GM23338 (cell line): ENCODE measurements at regions not wholly inside any gene's neighbourhood (a gene's known extent, or its start where the extent isn't known, plus 50 kb on each side); places are given as distances from the start of the nearest gene placed in this dataset.

Source experiments
- ATAC-seq: fragments of 200-7000 bp; cut with Tn5 transposase; 3 replicates; pipeline ENCODE4 v1.9.1; 2020
- DNase-seq: peaks from one replicate; pipeline ENCODE4 v3.0.0-alpha.2; 2015; ENCODE audit warnings: low spot score
- H2AFZ ChIP-seq: fragments of 200-600 bp; sonication (generic); 2 replicates; pipeline ENCODE4 v1.8.0; 2016; ENCODE audit warnings: antibody characterized with exemption, mild to moderate bottlenecking, moderate library complexity
- H3F3A ChIP-seq: fragments of 200-600 bp; sonication (generic); replicated peaks from 2 replicates; pipeline ENCODE4 v1.8.0; 2017; ENCODE audit warnings: antibody characterized with exemption, mixed run types, low read depth
- H3K27ac ChIP-seq: fragments of 200-600 bp; sonication (generic); 2 replicates; pipeline ENCODE4 v1.6.1; 2016; ENCODE audit warnings: low read depth
- H3K27me3 ChIP-seq: fragments of 200-600 bp; sonication (generic); 2 replicates; pipeline ENCODE4 v1.8.0; 2016; ENCODE audit warnings: mild to moderate bottlenecking, mixed run types, moderate library complexity; ENCODE audit not compliant: insufficient read depth
- H3K36me3 ChIP-seq: fragments of 200-600 bp; sonication (generic); 2 replicates; pipeline ENCODE4 v1.8.0; 2016; ENCODE audit warnings: mild to moderate bottlenecking; ENCODE audit not compliant: insufficient read depth
- H3K4me1 ChIP-seq: fragments of 200-600 bp; sonication (generic); 2 replicates; pipeline ENCODE4 v1.8.0; 2016; ENCODE audit warnings: mild to moderate bottlenecking, moderate library complexity; ENCODE audit not compliant: insufficient read depth
- H3K4me2 ChIP-seq: fragments of 200-600 bp; sonication (generic); 2 replicates; pipeline ENCODE4 v1.7.1; 2017; ENCODE audit warnings: mixed run types
- H3K4me3 ChIP-seq: fragments of 200-600 bp; sonication (generic); 2 replicates; pipeline ENCODE4 v1.6.1; 2016; ENCODE audit warnings: mixed run types
- H3K79me2 ChIP-seq: fragments of 200-600 bp; sonication (generic); replicated peaks from 2 replicates; pipeline ENCODE4 v1.8.0; 2017; ENCODE audit warnings: mild to moderate bottlenecking; ENCODE audit not compliant: insufficient read depth
- H3K9me2 ChIP-seq: fragments of 200-600 bp; sonication (generic); 2 replicates; pipeline ENCODE4 v1.8.0; 2017; ENCODE audit not compliant: insufficient read depth
- H4K20me1 ChIP-seq: fragments of 200-600 bp; sonication (generic); replicated peaks from 2 replicates; pipeline ENCODE4 v1.8.0; 2017; ENCODE audit warnings: mild to moderate bottlenecking; ENCODE audit not compliant: insufficient read depth
- H3K27ac Mint-ChIP-seq: 2 replicates; pipeline ENCODE4 v1.8.0; 2020; ENCODE audit warnings: inconsistent platforms, mild to moderate bottlenecking, moderate library complexity, mixed read lengths
- H3K27me3 Mint-ChIP-seq: 3 replicates; pipeline ENCODE4 v1.8.0; 2022; ENCODE audit warnings: low read depth, mild to moderate bottlenecking, moderate library complexity, mixed read lengths, inconsistent platforms; ENCODE audit not compliant: insufficient read depth, poor library complexity
- H3K36me3 Mint-ChIP-seq: 3 replicates; pipeline ENCODE4 v1.8.0; 2021; ENCODE audit warnings: low read depth, mild to moderate bottlenecking, inconsistent platforms, moderate library complexity, mixed read lengths
- H3K4me1 Mint-ChIP-seq: 3 replicates; pipeline ENCODE4 v1.8.0; 2020; ENCODE audit warnings: mild to moderate bottlenecking, inconsistent platforms, mixed read lengths
- H3K4me3 Mint-ChIP-seq: 3 replicates; pipeline ENCODE4 v1.8.0; 2021; ENCODE audit warnings: moderate library complexity, mild to moderate bottlenecking, inconsistent platforms, mixed read lengths
- H3K9me3 Mint-ChIP-seq: 3 replicates; pipeline ENCODE4 v1.8.0; 2020; ENCODE audit warnings: moderate library complexity, mild to moderate bottlenecking, inconsistent platforms, mixed read lengths
- CREB1 ChIP-seq: fragments of 250-450 bp; sonication (Bioruptor Pico); IDR thresholded peaks from 2 replicates; pipeline ENCODE4 v1.5.0; 2020; ENCODE audit warnings: low read depth, mild to moderate bottlenecking, moderate library complexity
- CTCF ChIP-seq, 2 experiments: fragments of 200-600 bp in 1 of 2; sonication (generic) in 1 of 2; conservative IDR thresholded peaks; 2 replicates each; pipeline versions ENCODE4 v1.5.1 to v1.6.1; 2016 to 2017; ENCODE audit warnings: antibody characterized with exemption in 2 of 2, low read depth in 2 of 2, mild to moderate bottlenecking in 2 of 2, moderate library complexity in 1 of 2
- EZH2 ChIP-seq: fragments of 200-600 bp; sonication (generic); IDR thresholded peaks from one replicate; pipeline ENCODE4 v1.8.0; 2017; ENCODE audit warnings: antibody characterized with exemption, mild to moderate bottlenecking, low read depth; ENCODE audit not compliant: unreplicated experiment
- EZH2phosphoT487 ChIP-seq: fragments of 200-600 bp; sonication (generic); IDR thresholded peaks from one replicate; pipeline ENCODE4 v1.8.1; 2018; ENCODE audit warnings: antibody characterized with exemption; ENCODE audit not compliant: unreplicated experiment
- JUNB ChIP-seq: IDR thresholded peaks from one replicate; pipeline ENCODE4 v1.6.1; 2016; ENCODE audit warnings: antibody characterized with exemption; ENCODE audit not compliant: unreplicated experiment
- NANOG ChIP-seq: IDR thresholded peaks from 2 replicates; pipeline ENCODE4 v1.6.1; 2016; ENCODE audit warnings: antibody characterized with exemption, borderline replicate concordance
- POLR2AphosphoS5 ChIP-seq: IDR thresholded peaks from 2 replicates; pipeline ENCODE4 v1.6.1; 2016; ENCODE audit warnings: antibody characterized with exemption, low read depth
- REST ChIP-seq: IDR thresholded peaks from one replicate; pipeline ENCODE4 v1.6.1; 2018; ENCODE audit warnings: antibody characterized with exemption; ENCODE audit not compliant: unreplicated experiment
- STAT1 ChIP-seq: IDR thresholded peaks from one replicate; pipeline ENCODE4 v1.6.1; 2016; ENCODE audit warnings: antibody characterized with exemption; ENCODE audit not compliant: unreplicated experiment
- ZNF114 ChIP-seq: fragments of 250-450 bp; sonication (Bioruptor Pico); IDR thresholded peaks from 2 replicates; pipeline ENCODE4 v1.5.0; 2020; ENCODE audit warnings: mild to moderate bottlenecking, moderate library complexity
- ZNF331 ChIP-seq: fragments of 250-450 bp; sonication (Bioruptor Pico); IDR thresholded peaks from 2 replicates; pipeline ENCODE4 v1.5.0; 2020; ENCODE audit warnings: low read depth, mild to moderate bottlenecking, moderate library complexity
- TF ChIP-seq, protein P1 (sequence below): fragments of 250-450 bp; sonication (Bioruptor Pico); IDR thresholded peaks from 2 replicates; pipeline ENCODE4 v1.5.0; 2020; ENCODE audit warnings: mild to moderate bottlenecking, moderate library complexity

GRCh38 chr2:223324402-223324801, 272.4 kb downstream of the KCNE4 start:
- Histone ChIP-seq H3K27ac (no peak overlapping the region), H3K4me2 (no peak overlapping the region), H4K20me1 (no peaks in the 10 kb centered on the region), H3K4me1 (no peaks in the 10 kb centered on the region), H3F3A (no peaks in the 10 kb centered on the region), H3K36me3 (no peaks in the 10 kb centered on the region), H3K9me2 (0 out of 2 replicates have a peak, but pooled peaks cover 5% of the 10 kb centered on the region), H3K4me3 (no peak overlapping the region), H2AFZ (no peak overlapping the region), H3K79me2 (no peaks in the 10 kb centered on the region), H3K27me3 (no peaks in the 10 kb centered on the region)
- H3K27ac Mint-ChIP-seq, result no peak overlapping the region
- no peaks in the 10 kb centered on the region; the same call in 1 of the 3 replicates for H3K9me3 Mint-ChIP-seq
- H3K4me3 Mint-ChIP-seq, result no peak overlapping the region
- H3K4me1 Mint-ChIP-seq, result no peaks in the 10 kb centered on the region
- no peak for DNase-seq
- peaks cover 2% of the 10 kb centered on the region for H3K27me3 Mint-ChIP-seq
- no peaks in the 10 kb centered on the region for H3K36me3 Mint-ChIP-seq
- no peak for ATAC-seq
- TF ChIP-seq POLR2AphosphoS5 (no peak), CREB1 (no peak), EZH2phosphoT487 (no peak), ZNF331 (CRISPR knock-in tag) (no peak), NANOG (no peak)

DNA sequence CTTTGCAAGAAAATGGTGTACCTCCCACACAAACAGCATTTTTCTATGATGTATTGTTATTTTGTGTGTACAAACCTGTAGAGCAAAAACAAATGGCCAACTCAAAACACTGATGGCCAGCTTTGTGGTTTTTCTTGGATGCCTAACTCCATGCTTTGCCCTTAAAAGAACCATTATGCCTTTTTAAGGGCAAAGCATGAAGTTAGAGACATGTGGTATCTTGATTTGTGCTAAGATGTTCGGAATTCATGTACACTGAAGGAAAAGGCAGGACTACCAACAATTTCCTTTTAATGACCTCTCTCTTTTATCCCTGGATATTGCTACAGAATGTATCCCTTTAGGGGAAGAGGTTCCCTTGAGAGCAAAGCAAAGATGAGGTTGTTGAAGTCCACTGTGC, 273.6 kb downstream of the SCG2 start:
- Mint-ChIP-seq H3K4me1 (no peaks in the 10 kb centered on the region), H3K27me3 (peaks cover 2% of the 10 kb centered on the region)
- H3K27ac ChIP-seq, result no peak overlapping the region
- TF ChIP-seq CREB1 (no peak), EZH2phosphoT487 (no peak), CTCF (conservative IDR thresholded peaks at IDR 0.05; ENCODE audit: low read depth in 2 of 2) (no peak), POLR2AphosphoS5 (no peak), REST (no peak), JUNB (no peak), EZH2 (no peak), ZNF114 (CRISPR knock-in tag) (no peak), STAT1 (no peak)
- TF ChIP-seq, protein P1, sequence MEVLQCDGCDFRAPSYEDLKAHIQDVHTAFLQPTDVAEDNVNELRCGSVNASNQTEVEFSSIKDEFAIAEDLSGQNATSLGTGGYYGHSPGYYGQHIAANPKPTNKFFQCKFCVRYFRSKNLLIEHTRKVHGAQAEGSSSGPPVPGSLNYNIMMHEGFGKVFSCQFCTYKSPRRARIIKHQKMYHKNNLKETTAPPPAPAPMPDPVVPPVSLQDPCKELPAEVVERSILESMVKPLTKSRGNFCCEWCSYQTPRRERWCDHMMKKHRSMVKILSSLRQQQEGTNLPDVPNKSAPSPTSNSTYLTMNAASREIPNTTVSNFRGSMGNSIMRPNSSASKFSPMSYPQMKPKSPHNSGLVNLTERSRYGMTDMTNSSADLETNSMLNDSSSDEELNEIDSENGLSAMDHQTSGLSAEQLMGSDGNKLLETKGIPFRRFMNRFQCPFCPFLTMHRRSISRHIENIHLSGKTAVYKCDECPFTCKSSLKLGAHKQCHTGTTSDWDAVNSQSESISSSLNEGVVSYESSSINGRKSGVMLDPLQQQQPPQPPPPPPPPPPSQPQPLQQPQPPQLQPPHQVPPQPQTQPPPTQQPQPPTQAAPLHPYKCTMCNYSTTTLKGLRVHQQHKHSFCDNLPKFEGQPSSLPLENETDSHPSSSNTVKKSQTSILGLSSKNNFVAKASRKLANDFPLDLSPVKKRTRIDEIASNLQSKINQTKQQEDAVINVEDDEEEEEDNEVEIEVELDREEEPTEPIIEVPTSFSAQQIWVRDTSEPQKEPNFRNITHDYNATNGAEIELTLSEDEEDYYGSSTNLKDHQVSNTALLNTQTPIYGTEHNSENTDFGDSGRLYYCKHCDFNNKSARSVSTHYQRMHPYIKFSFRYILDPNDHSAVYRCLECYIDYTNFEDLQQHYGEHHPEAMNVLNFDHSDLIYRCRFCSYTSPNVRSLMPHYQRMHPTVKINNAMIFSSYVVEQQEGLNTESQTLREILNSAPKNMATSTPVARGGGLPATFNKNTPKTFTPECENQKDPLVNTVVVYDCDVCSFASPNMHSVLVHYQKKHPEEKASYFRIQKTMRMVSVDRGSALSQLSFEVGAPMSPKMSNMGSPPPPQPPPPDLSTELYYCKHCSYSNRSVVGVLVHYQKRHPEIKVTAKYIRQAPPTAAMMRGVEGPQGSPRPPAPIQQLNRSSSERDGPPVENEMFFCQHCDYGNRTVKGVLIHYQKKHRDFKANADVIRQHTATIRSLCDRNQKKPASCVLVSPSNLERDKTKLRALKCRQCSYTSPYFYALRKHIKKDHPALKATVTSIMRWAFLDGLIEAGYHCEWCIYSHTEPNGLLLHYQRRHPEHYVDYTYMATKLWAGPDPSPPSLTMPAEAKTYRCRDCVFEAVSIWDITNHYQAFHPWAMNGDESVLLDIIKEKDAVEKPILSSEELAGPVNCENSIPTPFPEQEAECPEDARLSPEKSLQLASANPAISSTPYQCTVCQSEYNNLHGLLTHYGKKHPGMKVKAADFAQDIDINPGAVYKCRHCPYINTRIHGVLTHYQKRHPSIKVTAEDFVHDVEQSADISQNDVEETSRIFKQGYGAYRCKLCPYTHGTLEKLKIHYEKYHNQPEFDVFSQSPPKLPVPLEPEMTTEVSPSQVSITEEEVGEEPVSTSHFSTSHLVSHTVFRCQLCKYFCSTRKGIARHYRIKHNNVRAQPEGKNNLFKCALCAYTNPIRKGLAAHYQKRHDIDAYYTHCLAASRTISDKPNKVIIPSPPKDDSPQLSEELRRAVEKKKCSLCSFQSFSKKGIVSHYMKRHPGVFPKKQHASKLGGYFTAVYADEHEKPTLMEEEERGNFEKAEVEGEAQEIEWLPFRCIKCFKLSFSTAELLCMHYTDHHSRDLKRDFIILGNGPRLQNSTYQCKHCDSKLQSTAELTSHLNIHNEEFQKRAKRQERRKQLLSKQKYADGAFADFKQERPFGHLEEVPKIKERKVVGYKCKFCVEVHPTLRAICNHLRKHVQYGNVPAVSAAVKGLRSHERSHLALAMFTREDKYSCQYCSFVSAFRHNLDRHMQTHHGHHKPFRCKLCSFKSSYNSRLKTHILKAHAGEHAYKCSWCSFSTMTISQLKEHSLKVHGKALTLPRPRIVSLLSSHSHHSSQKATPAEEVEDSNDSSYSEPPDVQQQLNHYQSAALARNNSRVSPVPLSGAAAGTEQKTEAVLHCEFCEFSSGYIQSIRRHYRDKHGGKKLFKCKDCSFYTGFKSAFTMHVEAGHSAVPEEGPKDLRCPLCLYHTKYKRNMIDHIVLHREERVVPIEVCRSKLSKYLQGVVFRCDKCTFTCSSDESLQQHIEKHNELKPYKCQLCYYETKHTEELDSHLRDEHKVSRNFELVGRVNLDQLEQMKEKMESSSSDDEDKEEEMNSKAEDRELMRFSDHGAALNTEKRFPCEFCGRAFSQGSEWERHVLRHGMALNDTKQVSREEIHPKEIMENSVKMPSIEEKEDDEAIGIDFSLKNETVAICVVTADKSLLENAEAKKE (CRISPR knock-in tag), result no peak

More for the DNA sequence above, 273.6 kb downstream of the SCG2 start:
- Histone ChIP-seq H2AFZ (no peak overlapping the region), H3K4me2 (no peak overlapping the region), H3K9me2 (no peaks in the 10 kb centered on the region), H3K79me2 (no peaks in the 10 kb centered on the region), H3K27me3 (no peaks in the 10 kb centered on the region), H4K20me1 (no peaks in the 10 kb centered on the region), H3K36me3 (no peaks in the 10 kb centered on the region), H3K4me3 (no peak overlapping the region), H3F3A (no peaks in the 10 kb centered on the region), H3K4me1 (no peaks in the 10 kb centered on the region)
- H3K4me3 Mint-ChIP-seq, result no peak overlapping the region
- no peak for ATAC-seq
- no peak overlapping the region for H3K27ac Mint-ChIP-seq
- no peaks in the 10 kb centered on the region for H3K36me3 Mint-ChIP-seq
- H3K9me3 Mint-ChIP-seq, result peaks cover 3% of the 10 kb centered on the region; the same call in 1 of the 3 replicates
- DNase-seq, result no peak
